Activated T-helper 1 cell treated with anti-CD3 and anti-CD28 coated beads, Interleukin-12 subunit alpha, Interleukin-12 subunit beta, Interleukin-2, Interleukin-4 antibody, amounts not matched to agents 30 ng/mL and 10 ng/mL and 1 ng/mL, durations not matched to agents 14 hours and 24 hours and 36 hours (primary cell): ENCODE measurements at regions not wholly inside any gene's neighbourhood (a gene's known extent, or its start where the extent isn't known, plus 50 kb on each side); places are given as distances from the start of the nearest gene placed in this dataset.

Source experiments
- DNase-seq: peaks from one replicate; pipeline ENCODE4 v3.0.0; 2021; ENCODE audit warnings: low spot score
- H3K27ac Mint-ChIP-seq: one replicate; pipeline ENCODE4 v1.8.0; 2021; ENCODE audit warnings: mild to moderate bottlenecking, mixed read lengths
- H3K27me3 Mint-ChIP-seq: one replicate; pipeline ENCODE4 v1.8.0; 2022; ENCODE audit warnings: mild to moderate bottlenecking, moderate library complexity, mixed read lengths; ENCODE audit not compliant: insufficient read depth
- H3K36me3 Mint-ChIP-seq: one replicate; pipeline ENCODE4 v1.8.0; 2021; ENCODE audit warnings: low read depth, mixed read lengths
- H3K4me1 Mint-ChIP-seq: one replicate; pipeline ENCODE4 v1.8.0; 2021; ENCODE audit warnings: low read depth, mixed read lengths
- H3K4me3 Mint-ChIP-seq: one replicate; pipeline ENCODE4 v1.8.0; 2021; ENCODE audit warnings: mild to moderate bottlenecking, moderate library complexity, mixed read lengths
- H3K9me3 Mint-ChIP-seq: one replicate; pipeline ENCODE4 v1.8.0; 2021; ENCODE audit warnings: mixed read lengths
- intact Hi-C: fragments of 100-400 bp; cut with micrococcal nuclease; formaldehyde crosslinking; loops from one replicate; pipeline ENCODE4 v1.15.1; 2024

DNA sequence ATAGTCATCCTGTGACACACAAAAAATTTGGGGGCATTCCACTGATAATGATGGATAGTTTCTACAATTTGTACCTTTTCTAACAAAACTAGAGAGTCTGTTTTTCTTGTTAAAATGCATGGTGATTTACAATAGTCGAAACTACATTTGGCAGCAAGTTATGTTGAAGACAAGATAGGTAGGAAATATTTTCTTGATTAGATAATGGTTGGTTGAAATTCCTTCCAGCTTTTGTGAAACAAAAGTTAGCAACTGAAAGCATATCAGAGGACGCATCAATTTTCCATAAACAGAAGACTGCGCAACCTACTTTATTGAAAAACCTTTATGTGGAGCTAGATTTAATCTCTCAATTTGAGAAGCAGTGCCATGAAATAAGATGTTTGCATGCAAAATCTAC, 155.8 kb upstream of the GLI3 start:
- H3K36me3 Mint-ChIP-seq: no peaks in the 10 kb centered on the region
- no peak overlapping the region for H3K4me3 Mint-ChIP-seq
- no peak overlapping the region for H3K27ac Mint-ChIP-seq
- H3K9me3 Mint-ChIP-seq: no peaks in the 10 kb centered on the region
- no peaks in the 10 kb centered on the region for H3K4me1 Mint-ChIP-seq
- intact Hi-C loops: no loop called here
- no peaks in the 10 kb centered on the region for H3K27me3 Mint-ChIP-seq
- DNase-seq: no peak

DNA sequence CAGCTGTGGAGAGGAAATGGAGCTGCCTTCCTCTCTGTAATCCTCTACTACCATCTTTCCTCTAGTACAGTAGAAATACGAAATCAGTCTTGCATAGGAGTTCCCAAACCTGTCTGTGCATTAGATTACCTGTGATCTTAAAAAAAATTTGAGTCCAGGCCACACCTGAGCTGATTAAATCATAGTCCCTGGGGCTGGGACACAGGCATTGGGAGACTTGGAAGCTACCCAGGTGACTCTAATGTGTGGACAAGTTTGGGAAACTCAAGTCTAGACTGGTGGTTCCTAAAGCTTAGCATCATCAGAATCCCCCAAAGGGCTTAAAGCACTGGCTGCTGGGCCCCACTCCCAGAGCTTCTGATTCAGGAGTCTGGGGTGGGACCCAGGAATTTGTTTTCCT, 152.7 kb upstream of the GLI3 start:
- Mint-ChIP-seq H3K4me1 (no peaks in the 10 kb centered on the region), H3K27ac (no peak overlapping the region), H3K4me3 (no peak overlapping the region), H3K36me3 (no peaks in the 10 kb centered on the region), H3K27me3 (no peaks in the 10 kb centered on the region), H3K9me3 (no peaks in the 10 kb centered on the region)
- DNase-seq: no peak
- intact Hi-C loops: no loop called here

DNA sequence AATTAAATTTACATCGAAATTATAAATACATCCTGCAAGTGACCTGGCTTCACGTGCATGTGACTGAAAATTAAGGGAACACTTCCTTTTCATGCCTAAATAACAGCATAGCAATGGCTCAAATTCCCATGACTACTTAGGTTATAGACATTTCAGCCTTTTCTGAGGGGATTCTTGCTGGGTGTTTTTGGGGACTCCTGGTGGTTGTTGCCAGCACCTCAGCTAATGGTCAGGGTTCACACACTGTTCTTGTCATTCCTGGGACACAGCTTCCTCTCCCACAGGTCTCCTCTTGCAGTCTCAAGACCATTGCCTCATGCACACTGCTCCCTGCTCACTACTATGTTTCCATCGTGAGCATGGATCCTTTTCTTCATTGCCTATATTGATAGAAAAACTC, 148.9 kb upstream of the GLI3 start:
- no peak overlapping the region for H3K27ac Mint-ChIP-seq
- H3K4me3 Mint-ChIP-seq: no peak overlapping the region
- H3K4me1 Mint-ChIP-seq: no peaks in the 10 kb centered on the region
- no peaks in the 10 kb centered on the region for H3K9me3 Mint-ChIP-seq
- DNase-seq: no peak
- intact Hi-C loops: no loop called here
- H3K27me3 Mint-ChIP-seq: no peaks in the 10 kb centered on the region
- no peaks in the 10 kb centered on the region for H3K36me3 Mint-ChIP-seq

DNA sequence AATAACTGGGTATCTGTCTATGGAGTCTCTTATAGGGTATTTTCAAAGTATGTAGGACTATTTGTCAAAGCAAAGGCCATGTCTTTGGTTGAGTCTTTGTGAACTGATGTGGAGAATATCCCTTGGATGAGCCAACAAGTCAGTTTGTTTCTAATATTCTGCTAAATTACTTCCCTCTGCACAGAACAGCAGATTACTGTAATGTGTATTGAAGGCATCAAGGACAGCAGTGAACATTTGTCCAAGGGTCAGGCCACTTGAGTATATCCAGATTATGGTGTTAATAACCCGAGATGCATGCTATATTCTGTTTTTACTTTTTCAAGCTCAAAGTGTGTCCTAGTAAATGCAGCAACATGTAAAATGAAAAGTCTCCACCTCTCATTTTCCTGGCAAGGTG, 144.2 kb upstream of the GLI3 start:
- no peak for DNase-seq
- H3K36me3 Mint-ChIP-seq: no peaks in the 10 kb centered on the region
- H3K27ac Mint-ChIP-seq: no peak overlapping the region
- H3K9me3 Mint-ChIP-seq: no peaks in the 10 kb centered on the region
- intact Hi-C loops: no loop called here
- H3K4me1 Mint-ChIP-seq: no peaks in the 10 kb centered on the region
- H3K27me3 Mint-ChIP-seq: no peaks in the 10 kb centered on the region
- H3K4me3 Mint-ChIP-seq: no peak overlapping the region

DNA sequence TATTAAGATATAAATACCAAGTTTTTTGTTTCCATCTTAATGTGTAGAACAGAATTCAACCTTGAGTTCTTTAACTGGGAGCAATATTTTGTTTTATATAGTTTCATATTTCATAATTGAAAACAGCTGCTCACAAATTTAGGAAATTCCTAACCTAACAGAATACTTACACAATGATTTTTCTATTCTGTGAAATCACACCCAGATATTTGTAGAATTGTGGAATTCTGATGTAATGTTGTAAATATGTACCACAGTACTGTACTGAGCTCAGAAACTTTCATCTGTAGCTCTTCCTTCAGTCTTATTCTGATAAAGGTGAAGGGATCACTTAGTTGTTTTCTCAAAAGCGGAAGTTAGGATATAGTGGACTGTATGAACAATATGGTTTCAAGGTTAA, 143.4 kb upstream of the GLI3 start:
- Mint-ChIP-seq H3K27me3 (no peaks in the 10 kb centered on the region), H3K36me3 (no peaks in the 10 kb centered on the region), H3K27ac (no peak overlapping the region), H3K4me3 (no peak overlapping the region), H3K9me3 (no peaks in the 10 kb centered on the region), H3K4me1 (no peaks in the 10 kb centered on the region)
- intact Hi-C loops: no loop called here
- DNase-seq: no peak

DNA sequence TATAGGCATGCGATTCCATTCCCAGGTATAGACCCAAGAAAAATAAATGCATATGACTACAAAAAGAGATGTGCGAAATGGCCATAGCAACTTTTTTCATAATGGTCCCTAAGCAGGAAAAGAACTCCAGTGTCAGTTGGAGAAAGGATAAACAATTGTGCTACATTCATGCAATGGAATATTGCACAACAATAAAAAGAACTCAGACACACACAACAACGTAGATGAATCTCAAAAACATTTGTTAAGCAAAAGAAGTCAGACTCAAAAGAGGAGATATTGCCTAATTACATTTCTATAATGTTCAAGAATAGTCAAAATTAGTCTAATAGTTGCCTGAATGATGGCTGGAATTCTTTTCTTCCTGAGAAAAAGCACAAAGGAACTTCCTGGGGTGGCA, 141.1 kb upstream of the GLI3 start:
- intact Hi-C loops: no loop called here
- no peaks in the 10 kb centered on the region for H3K4me1 Mint-ChIP-seq
- no peak overlapping the region for H3K4me3 Mint-ChIP-seq
- no peaks in the 10 kb centered on the region for H3K27me3 Mint-ChIP-seq
- no peak for DNase-seq
- no peaks in the 10 kb centered on the region for H3K36me3 Mint-ChIP-seq
- no peaks in the 10 kb centered on the region for H3K9me3 Mint-ChIP-seq
- H3K27ac Mint-ChIP-seq: no peak overlapping the region

DNA sequence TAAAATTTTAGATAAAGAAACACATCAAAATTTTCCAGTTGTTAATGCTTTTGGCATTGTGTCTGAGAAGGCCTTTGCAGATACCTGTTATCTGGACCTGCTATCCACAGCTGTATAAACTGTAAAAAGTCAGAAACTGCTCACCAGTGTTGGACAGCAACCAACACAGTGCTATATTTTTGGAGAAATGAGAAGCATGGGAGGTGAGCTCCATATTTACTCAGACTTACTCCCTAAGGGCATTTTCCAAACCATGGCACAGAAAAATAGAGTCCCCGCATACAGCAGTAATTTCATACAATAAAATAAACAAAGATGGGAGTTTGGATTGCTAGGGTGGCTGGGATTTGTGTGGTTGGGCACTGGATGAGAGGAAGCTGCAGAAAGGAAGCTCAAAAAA, 136.3 kb upstream of the GLI3 start:
- Mint-ChIP-seq H3K9me3 (no peaks in the 10 kb centered on the region), H3K36me3 (no peaks in the 10 kb centered on the region), H3K4me1 (no peaks in the 10 kb centered on the region), H3K4me3 (no peak overlapping the region), H3K27ac (no peak overlapping the region), H3K27me3 (no peaks in the 10 kb centered on the region)
- DNase-seq: no peak
- intact Hi-C loops: no loop called here

DNA sequence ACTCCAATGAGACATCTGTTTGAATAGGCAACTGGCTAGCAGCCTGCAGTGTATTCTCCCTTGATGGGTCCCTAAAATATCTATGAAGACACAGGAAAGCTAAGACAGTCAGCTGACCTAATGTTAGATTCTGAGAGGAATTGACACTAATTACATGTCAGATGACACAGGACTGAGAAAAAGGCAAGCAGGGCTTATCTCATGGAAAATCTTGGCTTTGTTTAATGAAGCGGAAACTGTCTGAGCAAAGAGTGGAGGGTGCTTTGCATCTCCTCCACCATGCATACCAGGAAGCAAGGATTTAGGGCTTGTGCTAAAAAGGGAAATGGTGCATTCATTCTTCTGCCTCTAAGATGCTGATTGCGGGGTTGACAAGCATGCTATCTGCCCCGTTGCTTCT, 135.5 kb upstream of the GLI3 start:
- intact Hi-C loops: no loop called here
- H3K9me3 Mint-ChIP-seq: no peaks in the 10 kb centered on the region
- H3K27me3 Mint-ChIP-seq: no peaks in the 10 kb centered on the region
- no peaks in the 10 kb centered on the region for H3K36me3 Mint-ChIP-seq
- no peak overlapping the region for H3K27ac Mint-ChIP-seq
- H3K4me3 Mint-ChIP-seq: no peak overlapping the region
- H3K4me1 Mint-ChIP-seq: no peaks in the 10 kb centered on the region
- DNase-seq: no peak

DNA sequence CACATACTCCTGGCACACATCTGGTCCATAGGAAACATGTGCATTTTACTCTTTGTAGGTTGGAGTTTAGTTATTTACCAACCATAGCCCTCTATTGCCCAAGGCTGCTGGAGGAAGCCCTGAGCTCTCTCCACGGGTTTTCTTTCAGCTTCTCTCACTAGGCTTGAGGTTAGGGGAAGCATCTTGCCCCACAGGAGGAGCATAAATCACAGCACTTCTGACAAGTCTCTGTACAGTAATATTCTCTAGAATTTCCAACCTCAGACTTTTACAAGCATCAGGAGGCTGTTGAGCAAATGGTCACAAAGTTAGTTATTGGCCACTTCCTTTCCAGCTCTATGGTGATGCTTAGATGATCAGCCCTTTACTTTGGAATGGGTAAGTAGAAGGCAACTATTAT, 122.9 kb upstream of the GLI3 start:
- H3K36me3 Mint-ChIP-seq: no peaks in the 10 kb centered on the region
- DNase-seq: no peak
- no peak overlapping the region for H3K27ac Mint-ChIP-seq
- intact Hi-C loops: no loop called here
- no peaks in the 10 kb centered on the region for H3K27me3 Mint-ChIP-seq
- H3K9me3 Mint-ChIP-seq: peaks cover 4% of the 10 kb centered on the region
- no peak overlapping the region for H3K4me3 Mint-ChIP-seq
- no peaks in the 10 kb centered on the region for H3K4me1 Mint-ChIP-seq

DNA sequence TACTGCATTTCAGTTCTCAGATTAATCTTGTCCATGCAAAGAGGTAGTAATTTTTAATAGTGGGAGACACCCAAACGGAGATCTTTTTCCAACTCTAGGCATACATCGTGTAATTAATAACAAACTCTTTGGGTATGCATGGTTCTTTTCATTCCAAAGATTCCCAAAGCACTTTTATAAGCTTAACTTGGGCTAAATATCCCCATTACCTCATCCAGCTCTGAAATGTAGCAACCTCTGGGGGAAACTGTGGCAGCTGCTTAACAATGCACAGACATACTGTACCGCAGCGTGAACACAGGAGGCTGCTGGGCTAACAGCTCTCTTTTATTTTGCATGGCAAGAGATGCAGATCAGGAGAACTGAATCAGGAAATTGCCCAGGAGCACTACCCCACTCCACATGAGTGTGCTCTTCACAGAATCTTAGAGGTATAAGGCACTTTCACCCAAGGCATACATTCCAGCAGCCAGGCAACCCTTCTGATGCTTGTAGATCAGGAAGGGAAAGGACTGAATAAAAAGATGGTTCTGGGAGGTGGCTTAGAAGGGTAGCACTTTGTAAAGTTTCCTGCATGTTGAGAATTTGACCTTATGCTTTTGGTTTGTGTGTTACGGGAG, 114.4 kb upstream of the GLI3 start:
- Mint-ChIP-seq H3K27me3 (no peaks in the 10 kb centered on the region), H3K27ac (no peak overlapping the region), H3K36me3 (no peaks in the 10 kb centered on the region), H3K9me3 (no peaks in the 10 kb centered on the region), H3K4me1 (no peaks in the 10 kb centered on the region), H3K4me3 (no peak overlapping the region)
- intact Hi-C loops: no loop called here
- DNase-seq: no peak

DNA sequence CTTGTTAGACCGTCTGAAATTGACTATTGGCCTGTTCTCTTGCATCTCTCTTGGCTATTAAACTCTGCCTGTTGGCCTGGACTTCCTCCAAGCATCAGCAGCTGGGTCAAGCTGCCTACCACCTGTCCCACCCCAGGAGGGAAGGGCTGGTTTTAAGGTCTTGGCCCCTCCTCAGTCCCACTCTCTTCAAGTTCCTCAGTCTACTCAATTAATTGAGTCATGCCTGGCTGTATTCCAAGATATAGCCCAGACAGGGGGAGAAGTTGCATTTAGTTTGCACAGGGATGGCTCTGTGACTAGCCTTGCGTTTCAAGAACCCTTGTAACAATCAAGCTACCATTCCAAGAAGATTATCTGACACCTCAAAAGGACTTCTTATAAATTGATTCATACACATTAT, 113.8 kb upstream of the GLI3 start:
- H3K36me3 Mint-ChIP-seq: no peaks in the 10 kb centered on the region
- no peaks in the 10 kb centered on the region for H3K9me3 Mint-ChIP-seq
- H3K27ac Mint-ChIP-seq: no peak overlapping the region
- H3K4me3 Mint-ChIP-seq: no peak overlapping the region
- intact Hi-C loops: no loop called here
- H3K27me3 Mint-ChIP-seq: no peaks in the 10 kb centered on the region
- DNase-seq: no peak
- no peaks in the 10 kb centered on the region for H3K4me1 Mint-ChIP-seq

DNA sequence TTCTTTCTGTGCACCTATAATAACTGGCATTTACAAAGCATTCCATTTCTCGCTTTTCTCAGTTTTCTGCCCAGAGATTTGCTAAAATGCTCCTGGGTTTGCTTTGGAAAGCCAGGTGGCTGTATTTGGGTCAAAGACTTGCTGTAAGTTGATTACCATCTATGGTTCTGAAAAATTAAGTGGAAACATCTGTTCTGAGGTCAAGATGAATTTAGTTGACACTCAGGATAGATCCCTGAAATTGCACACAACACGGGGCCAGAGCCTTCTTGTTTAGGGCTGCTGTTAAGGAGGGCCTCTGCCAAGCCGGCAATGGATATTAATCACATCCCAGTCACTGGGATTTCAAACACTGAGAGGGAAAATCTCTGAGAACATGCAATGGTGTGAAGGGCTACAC, 111.6 kb upstream of the GLI3 start:
- no peaks in the 10 kb centered on the region for H3K9me3 Mint-ChIP-seq
- H3K27ac Mint-ChIP-seq: no peak overlapping the region
- no peaks in the 10 kb centered on the region for H3K36me3 Mint-ChIP-seq
- intact Hi-C loops: no loop called here
- H3K4me1 Mint-ChIP-seq: no peaks in the 10 kb centered on the region
- no peak for DNase-seq
- H3K4me3 Mint-ChIP-seq: no peak overlapping the region
- no peaks in the 10 kb centered on the region for H3K27me3 Mint-ChIP-seq

DNA sequence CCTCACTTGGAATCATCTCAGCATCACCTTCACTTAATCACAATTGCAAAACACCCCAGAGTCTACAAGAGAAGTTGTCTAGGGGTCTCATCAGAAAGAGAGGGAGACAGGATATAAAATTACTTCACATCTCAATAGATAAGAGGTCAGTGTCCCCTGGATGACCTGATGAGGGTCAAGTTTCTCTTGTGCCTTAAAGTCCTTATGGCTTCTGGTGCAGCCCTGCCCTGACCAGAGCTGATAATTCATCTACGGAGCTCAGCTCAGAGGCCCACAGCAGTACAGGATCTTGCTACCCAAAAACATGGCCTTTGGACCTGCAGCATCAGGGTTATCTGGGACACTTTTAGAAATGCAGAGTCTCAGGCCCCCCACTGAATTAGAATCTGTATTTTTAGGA, 111.1 kb upstream of the GLI3 start:
- H3K4me3 Mint-ChIP-seq: no peak overlapping the region
- intact Hi-C loops: no loop called here
- H3K9me3 Mint-ChIP-seq: no peaks in the 10 kb centered on the region
- H3K36me3 Mint-ChIP-seq: no peaks in the 10 kb centered on the region
- H3K4me1 Mint-ChIP-seq: no peaks in the 10 kb centered on the region
- no peak overlapping the region for H3K27ac Mint-ChIP-seq
- no peak for DNase-seq
- H3K27me3 Mint-ChIP-seq: no peaks in the 10 kb centered on the region

DNA sequence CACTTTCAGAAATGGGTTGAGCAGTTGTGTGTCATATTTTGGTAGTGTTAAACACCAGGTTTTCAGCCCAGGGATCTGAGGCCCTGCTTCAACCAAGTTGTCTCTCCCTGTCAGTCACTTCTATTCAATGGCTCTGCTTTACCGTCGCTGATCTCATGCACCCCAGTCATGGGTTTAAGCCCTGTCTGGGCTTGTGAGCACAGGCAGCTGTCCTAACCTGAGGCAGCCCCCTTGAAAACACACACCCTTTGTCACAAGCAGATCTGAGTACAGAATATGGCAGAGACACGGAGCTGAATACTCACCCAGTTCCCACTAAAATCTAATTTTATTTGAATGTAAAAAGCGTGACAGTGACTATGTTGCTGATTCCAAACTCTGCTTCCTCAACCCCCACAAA, 110.6 kb upstream of the GLI3 start:
- no peaks in the 10 kb centered on the region for H3K4me1 Mint-ChIP-seq
- no peak for DNase-seq
- H3K36me3 Mint-ChIP-seq: no peaks in the 10 kb centered on the region
- no peaks in the 10 kb centered on the region for H3K27me3 Mint-ChIP-seq
- no peak overlapping the region for H3K4me3 Mint-ChIP-seq
- H3K9me3 Mint-ChIP-seq: no peaks in the 10 kb centered on the region
- intact Hi-C loops: no loop called here
- no peak overlapping the region for H3K27ac Mint-ChIP-seq
